ENCODE measurements at regions not wholly inside any gene's neighbourhood (a gene's known extent, or its start where the extent isn't known, plus 50 kb on each side); places are given as distances from the start of the nearest gene placed in this dataset.

DNA sequence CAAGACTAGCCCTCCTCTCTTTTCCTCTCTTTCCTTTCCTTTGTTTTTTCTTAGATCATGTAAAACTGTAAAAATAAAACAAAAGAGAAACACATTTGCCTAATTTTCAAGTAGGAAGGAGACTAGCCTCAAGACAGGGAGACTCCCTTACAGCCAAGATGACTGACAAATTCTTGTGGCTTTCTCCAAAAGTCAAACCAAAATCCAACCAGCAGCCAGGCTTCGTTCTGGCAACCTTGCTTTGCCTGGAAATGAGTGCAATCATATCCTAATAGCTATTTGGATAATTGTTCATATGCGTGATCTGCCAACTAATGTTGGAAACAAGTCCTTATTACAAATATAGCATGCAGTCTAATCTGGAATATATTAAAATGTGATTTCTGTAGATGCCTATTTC lies 868.9 kb upstream of the SOX9 start:
- no peak overlapping the region for H3K14ac ChIP-seq (replicated peaks; ENCODE audit: low read depth, low read length)

More for the DNA sequence above, 868.9 kb upstream of the SOX9 start:
- no peak overlapping the region for H4K8ac ChIP-seq (ENCODE audit: low read depth in 2 of 2, low read length in 2 of 2)
- intact Hi-C loops (cut with micrococcal nuclease), result no loop called here
- no peak for DNase-seq
- no peak overlapping the region for H2AFZ ChIP-seq (replicated peaks; ENCODE audit: low read length, poor library complexity)
- POLR2A ChIA-PET (ENCODE audit: unreplicated experiment), result no interaction called here
- H3K56ac ChIP-seq (ENCODE audit: extremely low read depth, insufficient read depth, low read length), result no peak overlapping the region
- H2BK20ac ChIP-seq (ENCODE audit: low read depth, low read length), result no peak overlapping the region
- H3K18ac ChIP-seq (ENCODE audit: low read depth, low read length), result no peak overlapping the region
- H3K4me2 ChIP-seq (ENCODE audit: low read depth, low read length), result no peak overlapping the region
- no peak overlapping the region for H3K9ac ChIP-seq (ENCODE audit: low read depth, low read length)
- no peaks in the 10 kb centered on the region for H3K9me1 ChIP-seq (ENCODE audit: insufficient read depth, low read length)
- ATAC-seq (ENCODE audit: low read depth), result no peak
- H3K27ac ChIP-seq (ENCODE audit: insufficient read depth, low read length), result no peak overlapping the region
- in situ Hi-C loops (cut with MboI; ENCODE audit: low sequenced_read_pairs), result no loop called here
- no peak overlapping the region for H3K23ac ChIP-seq (ENCODE audit: low read depth, low read length)
- no peak for TF ChIP-seq MAFK (IDR thresholded peaks at IDR 0.05; ENCODE audit: low read depth, low read length)
- TF ChIP-seq SMC3 (IDR thresholded peaks at IDR 0.05; ENCODE audit: low read depth, low read length), result no peak
- no peak for TF ChIP-seq BHLHE40 (IDR thresholded peaks at IDR 0.05; ENCODE audit: low read depth, low read length)
- no peak for TF ChIP-seq RCOR1 (IDR thresholded peaks at IDR 0.05; ENCODE audit: insufficient replicate concordance, low read length)
- TF ChIP-seq MXI1 (IDR thresholded peaks at IDR 0.05; ENCODE audit: borderline replicate concordance, low read depth, low read length), result no peak
- TF ChIP-seq POLR2A (IDR thresholded peaks at IDR 0.05; ENCODE audit: low read depth, low read length), result no peak
- no peak for TF ChIP-seq MAZ (IDR thresholded peaks at IDR 0.05; ENCODE audit: borderline replicate concordance, low read depth, low read length)
- TF ChIP-seq FOS (IDR thresholded peaks at IDR 0.05; ENCODE audit: low read depth, low read length), result no peak
- TF ChIP-seq RAD21 (IDR thresholded peaks at IDR 0.05; ENCODE audit: low read length), result no peak
- TF ChIP-seq, protein P1, sequence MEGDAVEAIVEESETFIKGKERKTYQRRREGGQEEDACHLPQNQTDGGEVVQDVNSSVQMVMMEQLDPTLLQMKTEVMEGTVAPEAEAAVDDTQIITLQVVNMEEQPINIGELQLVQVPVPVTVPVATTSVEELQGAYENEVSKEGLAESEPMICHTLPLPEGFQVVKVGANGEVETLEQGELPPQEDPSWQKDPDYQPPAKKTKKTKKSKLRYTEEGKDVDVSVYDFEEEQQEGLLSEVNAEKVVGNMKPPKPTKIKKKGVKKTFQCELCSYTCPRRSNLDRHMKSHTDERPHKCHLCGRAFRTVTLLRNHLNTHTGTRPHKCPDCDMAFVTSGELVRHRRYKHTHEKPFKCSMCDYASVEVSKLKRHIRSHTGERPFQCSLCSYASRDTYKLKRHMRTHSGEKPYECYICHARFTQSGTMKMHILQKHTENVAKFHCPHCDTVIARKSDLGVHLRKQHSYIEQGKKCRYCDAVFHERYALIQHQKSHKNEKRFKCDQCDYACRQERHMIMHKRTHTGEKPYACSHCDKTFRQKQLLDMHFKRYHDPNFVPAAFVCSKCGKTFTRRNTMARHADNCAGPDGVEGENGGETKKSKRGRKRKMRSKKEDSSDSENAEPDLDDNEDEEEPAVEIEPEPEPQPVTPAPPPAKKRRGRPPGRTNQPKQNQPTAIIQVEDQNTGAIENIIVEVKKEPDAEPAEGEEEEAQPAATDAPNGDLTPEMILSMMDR (conservative IDR thresholded peaks at IDR 0.05; ENCODE audit: low read depth, low read length), result no peak
- TF ChIP-seq, protein P2, sequence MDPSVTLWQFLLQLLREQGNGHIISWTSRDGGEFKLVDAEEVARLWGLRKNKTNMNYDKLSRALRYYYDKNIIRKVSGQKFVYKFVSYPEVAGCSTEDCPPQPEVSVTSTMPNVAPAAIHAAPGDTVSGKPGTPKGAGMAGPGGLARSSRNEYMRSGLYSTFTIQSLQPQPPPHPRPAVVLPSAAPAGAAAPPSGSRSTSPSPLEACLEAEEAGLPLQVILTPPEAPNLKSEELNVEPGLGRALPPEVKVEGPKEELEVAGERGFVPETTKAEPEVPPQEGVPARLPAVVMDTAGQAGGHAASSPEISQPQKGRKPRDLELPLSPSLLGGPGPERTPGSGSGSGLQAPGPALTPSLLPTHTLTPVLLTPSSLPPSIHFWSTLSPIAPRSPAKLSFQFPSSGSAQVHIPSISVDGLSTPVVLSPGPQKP (IDR thresholded peaks at IDR 0.05; ENCODE audit: borderline replicate concordance, low read depth, low read length), result no peak
- TF ChIP-seq, protein P3, sequence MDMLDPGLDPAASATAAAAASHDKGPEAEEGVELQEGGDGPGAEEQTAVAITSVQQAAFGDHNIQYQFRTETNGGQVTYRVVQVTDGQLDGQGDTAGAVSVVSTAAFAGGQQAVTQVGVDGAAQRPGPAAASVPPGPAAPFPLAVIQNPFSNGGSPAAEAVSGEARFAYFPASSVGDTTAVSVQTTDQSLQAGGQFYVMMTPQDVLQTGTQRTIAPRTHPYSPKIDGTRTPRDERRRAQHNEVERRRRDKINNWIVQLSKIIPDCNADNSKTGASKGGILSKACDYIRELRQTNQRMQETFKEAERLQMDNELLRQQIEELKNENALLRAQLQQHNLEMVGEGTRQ (IDR thresholded peaks at IDR 0.05; ENCODE audit: low read depth, low read length), result no peak
- no peak for TF ChIP-seq CEBPB (IDR thresholded peaks at IDR 0.05; ENCODE audit: low read depth, low read length)
- no peak for TF ChIP-seq CHD1 (IDR thresholded peaks at IDR 0.05; ENCODE audit: low read depth, low read length)
- TF ChIP-seq NFE2L2 (IDR thresholded peaks at IDR 0.05; ENCODE audit: low read depth, low read length), result no peak
- TF ChIP-seq RFX5 (IDR thresholded peaks at IDR 0.05; ENCODE audit: low read depth, low read length), result no peak
- no peak overlapping the region for H2AK9ac ChIP-seq (replicated peaks; ENCODE audit: low read depth, low read length, poor library complexity)
- H4K20me1 ChIP-seq (ENCODE audit: insufficient read depth, low read length), result no peaks in the 10 kb centered on the region
- no peak overlapping the region for H3K4me3 ChIP-seq (ENCODE audit: insufficient read depth, low read depth, low read length)
- H3K4ac ChIP-seq (ENCODE audit: low read depth, low read length), result no peak overlapping the region
- H3K4me1 ChIP-seq (ENCODE audit: control insufficient read depth, insufficient read depth, low read length), result peaks cover 2% of the 10 kb centered on the region; the same call in 1 of the 2 replicates
- no CpG with 5 or more reads among the region's 2 CpGs for WGBS, 2 experiments (ENCODE audit: extremely low coverage in 2 of 2, insufficient read length in 1 of 2)
- H3K27me3 ChIP-seq (ENCODE audit: control insufficient read depth, insufficient read depth, low read length), result no peaks in the 10 kb centered on the region
- H2BK5ac ChIP-seq (ENCODE audit: low read depth, low read length, poor library complexity, severe bottlenecking), result no peak overlapping the region
- H2AK5ac ChIP-seq (ENCODE audit: low read depth, low read length), result no peak overlapping the region
- no TSS peak for BruUV-seq (replicated peaks)
- H3K9me3 ChIP-seq (ENCODE audit: control insufficient read depth, insufficient read depth, low read length), result no peaks in the 10 kb centered on the region
- CTCF ChIA-PET, result no interaction called here
- no peak overlapping the region for H4K91ac ChIP-seq (ENCODE audit: insufficient read depth, low read depth, low read length)
- H2BK15ac ChIP-seq (ENCODE audit: low read depth, low read length), result no peak overlapping the region
- no peaks in the 10 kb centered on the region for H3K36me3 ChIP-seq (ENCODE audit: control insufficient read depth, insufficient read depth, low read length)
- H2BK120ac ChIP-seq (ENCODE audit: low read depth, low read length), result no peak overlapping the region
- no peaks in the 10 kb centered on the region for H3K79me1 ChIP-seq (ENCODE audit: low read depth in 1 of 2, low read length in 2 of 2)
- dilution Hi-C loops (cut with HindIII; ENCODE audit: low sequenced_read_pairs, unreplicated experiment), result no loop called here
- H4K5ac ChIP-seq (ENCODE audit: low read depth, low read length), result no peak overlapping the region

Data from IMR-90 (cell line).